Transverse colon (tissue), 4 donors: ENCODE measurements at regions not wholly inside any gene's neighbourhood (a gene's known extent, or its start where the extent isn't known, plus 50 kb on each side); places are given as distances from the start of the nearest gene placed in this dataset.

Experiments
- DNase-seq: peaks from one replicate; pipeline ENCODE4 v3.0.0-alpha.2; 2019
- H3K27ac ChIP-seq, 4 donors: fragments of 200-600 bp; sonication (generic); 2 replicates each; pipeline ENCODE4 v1.5.1; 2016 to 2018; ENCODE audit warnings: inconsistent platforms in 4 of 4
- H3K27me3 ChIP-seq: fragments of 200-600 bp; sonication (generic); 2 replicates; pipeline ENCODE4 v1.5.1; 2017; ENCODE audit warnings: inconsistent platforms
- H3K36me3 ChIP-seq, 4 donors: fragments of 200-600 bp; sonication (generic); 2 replicates each; pipeline ENCODE4 v1.5.1; 2017 to 2019; ENCODE audit warnings: inconsistent platforms in 4 of 4
- H3K4me1 ChIP-seq, 4 donors: fragments of 200-600 bp; sonication (generic); 2 replicates each; pipeline ENCODE4 v1.5.1; 2017 to 2020; ENCODE audit warnings: inconsistent platforms in 4 of 4
- H3K4me3 ChIP-seq, 4 donors: fragments of 200-600 bp; sonication (generic); 1 replicate in 1 of 4; 2 replicates in 3 of 4; pipeline versions ENCODE4 v1.5.1 to v1.6.1; 2017 to 2019; ENCODE audit warnings: inconsistent platforms in 4 of 4
- H3K9me3 ChIP-seq, 2 donors: fragments of 200-600 bp; sonication (generic); 2 replicates each; pipeline ENCODE4 v1.5.1; 2017 to 2019; ENCODE audit warnings: inconsistent platforms in 2 of 2
- CTCF ChIP-seq, 5 experiments: fragments of 200-600 bp in 3 of 5; fragments of 450-650 bp in 2 of 5; sonication (generic) in 3 of 5; IDR thresholded peaks; 1 replicate in 2 of 5; 2 replicates in 3 of 5; pipeline ENCODE4 v1.5.1; 2016 to 2017; ENCODE audit warnings: antibody characterized with exemption in 5 of 5, inconsistent platforms in 3 of 5, mild to moderate bottlenecking in 2 of 5, moderate library complexity in 1 of 5
- EP300 ChIP-seq: sonication (generic); formaldehyde crosslinking; IDR thresholded peaks from one replicate; pipeline ENCODE4 v1.6.1; 2017; ENCODE audit warnings: antibody characterized with exemption, low read depth
- POLR2A ChIP-seq: fragments of 450-650 bp; IDR thresholded peaks from one replicate; pipeline ENCODE4 v1.6.1; 2016; ENCODE audit warnings: antibody characterized with exemption, mild to moderate bottlenecking, moderate library complexity
- POLR2AphosphoS5 ChIP-seq, 3 donors: sonication (generic); formaldehyde crosslinking; IDR thresholded peaks; one replicate each; pipeline ENCODE4 v1.6.1; 2016; ENCODE audit warnings: antibody characterized with exemption in 3 of 3
- WGBS, 2 donors: methylation state at CpG; one replicate each; pipeline ENCODE4 v1.1.5; 2018; ENCODE audit warnings: low coverage in 1 of 2; 5-methylcytosine and 5-hydroxymethylcytosine counted together
- in situ Hi-C, 4 donors: fragments of 200-750 bp; cut with MboI; loops; one replicate each; pipeline versions ENCODE4 v1.15.0 to v1.15.1; 2017; ENCODE audit warnings: low sequenced_read_pairs in 3 of 4, low pct_ligation_motif_present in 1 of 4, low pct_unique_long_range_greater_than_20kb in 1 of 4
- intact Hi-C: fragments of 100-400 bp; cut with DNase I; formaldehyde crosslinking; loops from one replicate; pipeline ENCODE4 v1.15.1; 2023; ENCODE audit warnings: low total_unique reads

- Histone ChIP-seq H3K9me3 (no peaks in the 10 kb centered on the region), H3K27me3 (no peaks in the 10 kb centered on the region), H3K27ac (no peak overlapping the region), H3K4me1 (no peaks in the 10 kb centered on the region), H3K4me3 (no peak overlapping the region), H3K36me3 (no peaks in the 10 kb centered on the region)
- in situ Hi-C loops (no loop called here), intact Hi-C loops (no loop called here)
- TF ChIP-seq POLR2A (no peak), POLR2AphosphoS5 (IDR thresholded peaks at IDR 0.05) (no peak)
- WGBS, 2 donors = 91 to 92% methylated on average over 3 of the region's 3 CpGs
- no peak for DNase-seq
Observed at GRCh38 chr14:85865701-85866100, 335.8 kb downstream of the FLRT2 start.

GRCh38 chr14:85858634-85859033, 328.7 kb downstream of the FLRT2 start:
- no peak overlapping the region for H3K4me3 ChIP-seq
- in situ Hi-C loops (no loop called here), intact Hi-C loops (no loop called here)
- no peaks in the 10 kb centered on the region for H3K4me1 ChIP-seq
- H3K27me3 ChIP-seq = no peaks in the 10 kb centered on the region
- no peaks in the 10 kb centered on the region for H3K9me3 ChIP-seq
- WGBS, 2 donors = 38 to 42% methylated on average over 1 to 2 of the region's 2 CpGs
- no peak for DNase-seq
- H3K27ac ChIP-seq = no peak overlapping the region
- TF ChIP-seq CTCF (IDR thresholded peaks at IDR 0.05) = no peak
- no peaks in the 10 kb centered on the region for H3K36me3 ChIP-seq

- TF ChIP-seq EP300 = no peak
- no peak for TF ChIP-seq POLR2AphosphoS5 (IDR thresholded peaks at IDR 0.05)
- TF ChIP-seq CTCF (IDR thresholded peaks at IDR 0.05) = no peak
- TF ChIP-seq POLR2A = no peak
- Histone ChIP-seq H3K27me3 (no peaks in the 10 kb centered on the region), H3K36me3 (no peaks in the 10 kb centered on the region), H3K4me3 (no peak overlapping the region), H3K4me1 (no peaks in the 10 kb centered on the region), H3K27ac (no peak overlapping the region), H3K9me3 (no peaks in the 10 kb centered on the region)
- intact Hi-C loops (no loop called here), in situ Hi-C loops (no loop called here)
- DNase-seq = no peak
- 82 to 91% methylated on average over 1 of the region's 1 CpG for WGBS, 2 donors
Observed at GRCh38 chr14:85856430-85856829, 326.5 kb downstream of the FLRT2 start.

- H3K9me3 ChIP-seq = no peaks in the 10 kb centered on the region
Observed at GRCh38 chr14:85853996-85854526, 324.1 kb downstream of the FLRT2 start.

More at GRCh38 chr14:85853996-85854526, 324.1 kb downstream of the FLRT2 start:
- Histone ChIP-seq H3K4me1 (no peaks in the 10 kb centered on the region), H3K27ac (no peak overlapping the region), H3K36me3 (no peaks in the 10 kb centered on the region), H3K27me3 (no peaks in the 10 kb centered on the region), H3K4me3 (no peak overlapping the region)
- DNase-seq = no peak
- intact Hi-C loops (no loop called here), in situ Hi-C loops (no loop called here)
- 88 to 92% methylated on average over 2 of the region's 2 CpGs for WGBS, 2 donors
- TF ChIP-seq POLR2A (no peak), POLR2AphosphoS5 (IDR thresholded peaks at IDR 0.05) (no peak), EP300 (no peak), CTCF (IDR thresholded peaks at IDR 0.05) (no peak)
